ENCODE measurements at regions not wholly inside any gene's neighbourhood (a gene's known extent, or its start where the extent isn't known, plus 50 kb on each side); places are given as distances from the start of the nearest gene placed in this dataset.

DNA sequence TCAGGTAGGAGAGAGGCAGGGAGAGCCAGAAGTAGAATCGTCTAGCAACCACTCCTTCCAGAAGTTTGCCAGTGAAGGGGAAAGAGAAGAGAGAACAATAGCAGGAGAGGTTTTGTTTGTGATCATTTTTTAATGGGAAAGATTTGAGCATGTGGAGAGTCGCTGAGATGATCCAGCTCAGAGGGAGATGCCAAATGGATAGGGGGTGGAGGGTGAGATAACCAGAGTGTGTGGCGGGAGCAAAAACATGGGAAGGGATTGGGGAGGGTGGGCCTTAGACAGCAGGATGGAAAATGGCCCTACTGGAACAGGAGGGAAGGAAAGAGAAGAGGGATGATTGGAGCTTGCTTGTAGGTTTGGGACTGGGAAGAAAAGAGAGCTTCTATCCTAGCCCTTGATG lies 269.8 kb downstream of the GLI2 start:
- TF ChIP-seq, protein P1, sequence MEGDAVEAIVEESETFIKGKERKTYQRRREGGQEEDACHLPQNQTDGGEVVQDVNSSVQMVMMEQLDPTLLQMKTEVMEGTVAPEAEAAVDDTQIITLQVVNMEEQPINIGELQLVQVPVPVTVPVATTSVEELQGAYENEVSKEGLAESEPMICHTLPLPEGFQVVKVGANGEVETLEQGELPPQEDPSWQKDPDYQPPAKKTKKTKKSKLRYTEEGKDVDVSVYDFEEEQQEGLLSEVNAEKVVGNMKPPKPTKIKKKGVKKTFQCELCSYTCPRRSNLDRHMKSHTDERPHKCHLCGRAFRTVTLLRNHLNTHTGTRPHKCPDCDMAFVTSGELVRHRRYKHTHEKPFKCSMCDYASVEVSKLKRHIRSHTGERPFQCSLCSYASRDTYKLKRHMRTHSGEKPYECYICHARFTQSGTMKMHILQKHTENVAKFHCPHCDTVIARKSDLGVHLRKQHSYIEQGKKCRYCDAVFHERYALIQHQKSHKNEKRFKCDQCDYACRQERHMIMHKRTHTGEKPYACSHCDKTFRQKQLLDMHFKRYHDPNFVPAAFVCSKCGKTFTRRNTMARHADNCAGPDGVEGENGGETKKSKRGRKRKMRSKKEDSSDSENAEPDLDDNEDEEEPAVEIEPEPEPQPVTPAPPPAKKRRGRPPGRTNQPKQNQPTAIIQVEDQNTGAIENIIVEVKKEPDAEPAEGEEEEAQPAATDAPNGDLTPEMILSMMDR (IDR thresholded peaks at IDR 0.05), result no peak
- TF ChIP-seq FOXJ3 (CRISPR knock-in tag; IDR thresholded peaks at IDR 0.05; ENCODE audit: borderline replicate concordance) (no peak), NFATC4 (CRISPR knock-in tag; IDR thresholded peaks at IDR 0.05) (no peak), FOXK1 (CRISPR knock-in tag; IDR thresholded peaks at IDR 0.05) (no peak)
- TF ChIP-seq, protein P2, sequence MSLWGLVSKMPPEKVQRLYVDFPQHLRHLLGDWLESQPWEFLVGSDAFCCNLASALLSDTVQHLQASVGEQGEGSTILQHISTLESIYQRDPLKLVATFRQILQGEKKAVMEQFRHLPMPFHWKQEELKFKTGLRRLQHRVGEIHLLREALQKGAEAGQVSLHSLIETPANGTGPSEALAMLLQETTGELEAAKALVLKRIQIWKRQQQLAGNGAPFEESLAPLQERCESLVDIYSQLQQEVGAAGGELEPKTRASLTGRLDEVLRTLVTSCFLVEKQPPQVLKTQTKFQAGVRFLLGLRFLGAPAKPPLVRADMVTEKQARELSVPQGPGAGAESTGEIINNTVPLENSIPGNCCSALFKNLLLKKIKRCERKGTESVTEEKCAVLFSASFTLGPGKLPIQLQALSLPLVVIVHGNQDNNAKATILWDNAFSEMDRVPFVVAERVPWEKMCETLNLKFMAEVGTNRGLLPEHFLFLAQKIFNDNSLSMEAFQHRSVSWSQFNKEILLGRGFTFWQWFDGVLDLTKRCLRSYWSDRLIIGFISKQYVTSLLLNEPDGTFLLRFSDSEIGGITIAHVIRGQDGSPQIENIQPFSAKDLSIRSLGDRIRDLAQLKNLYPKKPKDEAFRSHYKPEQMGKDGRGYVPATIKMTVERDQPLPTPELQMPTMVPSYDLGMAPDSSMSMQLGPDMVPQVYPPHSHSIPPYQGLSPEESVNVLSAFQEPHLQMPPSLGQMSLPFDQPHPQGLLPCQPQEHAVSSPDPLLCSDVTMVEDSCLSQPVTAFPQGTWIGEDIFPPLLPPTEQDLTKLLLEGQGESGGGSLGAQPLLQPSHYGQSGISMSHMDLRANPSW (CRISPR knock-in tag; conservative IDR thresholded peaks at IDR 0.05; ENCODE audit: low read depth), result no peak
